Pancreas (tissue), 10 donors: ENCODE measurements at regions not wholly inside any gene's neighbourhood (a gene's known extent, or its start where the extent isn't known, plus 50 kb on each side); places are given as distances from the start of the nearest gene placed in this dataset.
"Not testable (repeated sequence)": the region's sequence is repeated elsewhere in the genome, so short reads cannot be mapped to it uniquely, and the experiment has no call there.

Experiments used
- ATAC-seq, 4 donors: fragments of 200-7000 bp; cut with Tn5 transposase; one replicate each; pipeline versions ENCODE4 v1.8.0 to v1.9.1; 2020; ENCODE audit warnings: mild to moderate bottlenecking in 4 of 4, moderate library complexity in 4 of 4
- DNase-seq, 6 donors: peaks; one replicate each; pipeline ENCODE4 v3.0.0-alpha.2; 2020
- FAIRE-seq: peaks from 2 replicates; lab custom pipeline; 2012; peaks lifted over from hg19 to GRCh38; lab: Jason Lieb, UNC
- H3K27ac ChIP-seq, 4 donors: fragments of 200-600 bp; sonication (generic); 1 replicate in 3 of 4; 2 replicates in 1 of 4; pipeline versions ENCODE4 v1.5.0 to v1.8.0; 2020
- H3K27me3 ChIP-seq, 4 donors: fragments of 200-600 bp; one replicate each; pipeline ENCODE4 v1.8.0; 2021
- H3K36me3 ChIP-seq, 3 donors: fragments of 200-600 bp; sonication (generic) in 1 of 3; one replicate each; pipeline versions ENCODE4 v1.5.0 to v1.8.0; 2020 to 2021
- H3K4me1 ChIP-seq, 3 donors: fragments of 200-600 bp; one replicate each; pipeline ENCODE4 v1.8.0; 2021
- H3K4me3 ChIP-seq, 4 donors: fragments of 200-600 bp; sonication (generic) in 2 of 4; one replicate each; pipeline versions ENCODE4 v1.5.0 to v1.8.0; 2020 to 2021
- H3K9me3 ChIP-seq, 4 donors: fragments of 200-600 bp; one replicate each; pipeline ENCODE4 v1.8.0; 2021
- WGBS, 2 donors: extraction: QIAGEN DNeasy Blood & Tissue Kit; methylation state at CpG; one replicate each; pipeline ENCODE4 v1.1.7; 2013; 5-methylcytosine and 5-hydroxymethylcytosine counted together
- intact Hi-C, 3 donors: fragments of 100-400 bp; cut with DNase I; formaldehyde crosslinking; loops; one replicate each; pipeline versions ENCODE4 v1.11.1 to v1.14.2; 2022
- TF ChIP-seq, protein P1 (sequence below), 4 donors: fragments of 200-600 bp; sonication (generic) in 3 of 4; IDR thresholded peaks; one replicate each; pipeline versions ENCODE4 v1.5.0 to v1.8.0; 2021; ENCODE audit warnings: antibody characterized with exemption in 4 of 4
- donor health status: healthy with polysubstance abuse.
- donor health status: DM: no; HTN: no; CAD: no; lungs with moderate emphysema.
- donor health status: DM: no; HTN: no; CAD: no.
- donor health status: control.
- donor health status: control.
- donor health status: Bipolar disorder and iron deficiency.
- donor health status: DM: yes; HTN: yes; CAD: no.
- donor health status: DM: no; HTN: no; CAD: no.
- donor health status: DM: no; HTN: no; CAD: no.
- donor health status: DM: yes; HTN: yes; CAD: no.

- intact Hi-C loops = no loop called here
- DNase-seq (no peak), ATAC-seq (no peak), FAIRE-seq (no peak)
- 52 to 69% methylated on average over 2 of the region's 2 CpGs for WGBS, 2 donors
- no peak overlapping the region for H3K4me3 ChIP-seq
- H3K36me3 ChIP-seq = no peaks in the 10 kb centered on the region
- no peak overlapping the region for H3K27ac ChIP-seq
- TF ChIP-seq, protein P1, sequence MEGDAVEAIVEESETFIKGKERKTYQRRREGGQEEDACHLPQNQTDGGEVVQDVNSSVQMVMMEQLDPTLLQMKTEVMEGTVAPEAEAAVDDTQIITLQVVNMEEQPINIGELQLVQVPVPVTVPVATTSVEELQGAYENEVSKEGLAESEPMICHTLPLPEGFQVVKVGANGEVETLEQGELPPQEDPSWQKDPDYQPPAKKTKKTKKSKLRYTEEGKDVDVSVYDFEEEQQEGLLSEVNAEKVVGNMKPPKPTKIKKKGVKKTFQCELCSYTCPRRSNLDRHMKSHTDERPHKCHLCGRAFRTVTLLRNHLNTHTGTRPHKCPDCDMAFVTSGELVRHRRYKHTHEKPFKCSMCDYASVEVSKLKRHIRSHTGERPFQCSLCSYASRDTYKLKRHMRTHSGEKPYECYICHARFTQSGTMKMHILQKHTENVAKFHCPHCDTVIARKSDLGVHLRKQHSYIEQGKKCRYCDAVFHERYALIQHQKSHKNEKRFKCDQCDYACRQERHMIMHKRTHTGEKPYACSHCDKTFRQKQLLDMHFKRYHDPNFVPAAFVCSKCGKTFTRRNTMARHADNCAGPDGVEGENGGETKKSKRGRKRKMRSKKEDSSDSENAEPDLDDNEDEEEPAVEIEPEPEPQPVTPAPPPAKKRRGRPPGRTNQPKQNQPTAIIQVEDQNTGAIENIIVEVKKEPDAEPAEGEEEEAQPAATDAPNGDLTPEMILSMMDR (IDR thresholded peaks at IDR 0.05) = no peak
- H3K9me3 ChIP-seq = no peaks in the 10 kb centered on the region
- no peaks in the 10 kb centered on the region for H3K4me1 ChIP-seq
- H3K27me3 ChIP-seq = no peaks in the 10 kb centered on the region
These were observed 1180.7 kb upstream of the B3GALT2 start for GRCh38 chr1:194367121-194367520.

- Histone ChIP-seq H3K9me3 (no peaks in the 10 kb centered on the region), H3K27ac (no peak overlapping the region), H3K4me3 (no peak overlapping the region), H3K4me1 (no peaks in the 10 kb centered on the region), H3K27me3 (no peaks in the 10 kb centered on the region), H3K36me3 (no peaks in the 10 kb centered on the region)
- no peak for ATAC-seq
- no peak for DNase-seq
- TF ChIP-seq, protein P1 (IDR thresholded peaks at IDR 0.05) = no peak
- intact Hi-C loops = no loop called here
- 69 to 77% methylated on average over 1 of the region's 1 CpG for WGBS, 2 donors
- no peak for FAIRE-seq
These were observed 1180.3 kb upstream of the B3GALT2 start for GRCh38 chr1:194366705-194367104.

GRCh38 chr1:194362327-194362726 lies 1175.9 kb upstream of the B3GALT2 start:
- TF ChIP-seq, protein P1 (IDR thresholded peaks at IDR 0.05) = no peak
- no peaks in the 10 kb centered on the region for H3K4me1 ChIP-seq
- no peak for FAIRE-seq
- H3K27ac ChIP-seq = no peak overlapping the region
- H3K36me3 ChIP-seq = no peaks in the 10 kb centered on the region
- no peaks in the 10 kb centered on the region for H3K27me3 ChIP-seq
- no peaks in the 10 kb centered on the region for H3K9me3 ChIP-seq
- WGBS, 2 donors = 26 to 37% methylated on average over 4 of the region's 4 CpGs
- no peak for ATAC-seq
- intact Hi-C loops = no loop called here
- no peak for DNase-seq
- no peak overlapping the region for H3K4me3 ChIP-seq

DNA sequence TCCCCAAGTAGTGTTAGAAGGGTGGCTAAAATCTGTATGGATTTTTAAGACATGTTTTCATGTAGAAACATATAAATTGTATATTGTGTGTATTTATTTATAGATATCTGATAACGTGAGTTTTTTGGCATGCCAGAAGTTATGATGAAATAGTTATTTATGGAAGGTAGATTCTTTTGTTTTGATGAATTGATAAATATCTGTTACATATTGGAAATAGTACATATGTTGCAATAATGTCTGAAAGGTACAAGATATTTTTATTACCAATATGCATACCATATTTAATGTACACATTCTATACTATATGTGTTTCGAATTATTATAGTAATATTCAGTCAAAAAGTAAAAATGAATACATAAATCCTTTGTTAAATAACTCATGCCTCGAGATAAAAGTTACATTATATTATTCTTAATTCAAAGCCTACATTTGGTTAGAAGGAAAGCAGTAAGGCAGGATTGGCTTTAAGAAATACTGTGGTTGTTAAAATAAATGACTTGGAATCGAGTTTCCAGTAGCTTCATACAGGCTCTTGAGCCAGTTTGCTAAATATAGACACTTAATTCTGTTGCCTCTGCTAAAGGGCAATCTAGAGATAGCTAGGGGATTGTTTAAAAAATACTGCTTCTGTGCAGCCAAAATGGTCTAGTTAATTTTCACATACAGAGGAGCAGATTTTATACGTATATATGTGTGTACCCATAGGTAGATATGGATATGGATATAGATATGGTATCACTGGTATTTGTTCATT lies 1175.1 kb upstream of the B3GALT2 start:
- H3K4me3 ChIP-seq = no peak overlapping the region
- 23 to 31% methylated on average over 5 of the region's 5 CpGs for WGBS, 2 donors
- intact Hi-C loops = no loop called here
- FAIRE-seq = no peak
- no peak for ATAC-seq
- H3K27me3 ChIP-seq = no peaks in the 10 kb centered on the region
- no peak overlapping the region for H3K27ac ChIP-seq
- no peak for DNase-seq
- no peaks in the 10 kb centered on the region for H3K9me3 ChIP-seq
- TF ChIP-seq, protein P1 (IDR thresholded peaks at IDR 0.05) = no peak
- no peaks in the 10 kb centered on the region for H3K4me1 ChIP-seq
- no peaks in the 10 kb centered on the region for H3K36me3 ChIP-seq

DNA sequence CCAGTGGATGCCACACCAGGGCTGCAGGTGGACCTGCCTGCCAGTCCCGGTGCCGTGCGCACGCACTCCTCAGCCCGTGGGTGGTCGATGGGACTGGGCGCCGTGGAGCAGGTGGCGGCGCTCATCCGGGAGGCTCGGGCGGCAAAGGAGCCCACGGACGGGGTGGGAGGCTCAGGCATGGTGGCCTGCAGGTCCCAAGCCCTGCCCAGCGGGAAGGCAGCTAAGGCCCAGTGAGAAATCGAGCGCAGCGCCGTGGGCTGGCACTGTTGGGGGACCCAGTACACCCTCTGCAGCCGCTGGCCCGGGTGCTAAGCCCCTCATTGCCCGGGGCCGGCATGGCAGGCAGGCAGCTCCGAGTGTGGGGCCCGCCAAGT lies 1171.8 kb upstream of the B3GALT2 start:
- Histone ChIP-seq H3K27ac (no peak overlapping the region), H3K4me3 (no peak overlapping the region), H3K36me3 (no peaks in the 10 kb centered on the region), H3K27me3 (no peaks in the 10 kb centered on the region), H3K9me3 (no peaks in the 10 kb centered on the region), H3K4me1 (no peaks in the 10 kb centered on the region)
- ATAC-seq (no peak), DNase-seq (peak in 1 of 6 donors; percentile 61), FAIRE-seq (no peak)
- WGBS, 2 donors = 89 to 97% methylated on average over 24 to 26 of the region's 26 CpGs
- TF ChIP-seq, protein P1 (IDR thresholded peaks at IDR 0.05) = no peak
- intact Hi-C loops = no loop called here

- 78 to 89% methylated on average over 25 of the region's 25 CpGs for WGBS, 2 donors
- H3K36me3 ChIP-seq, FAIRE-seq, H3K27ac ChIP-seq, intact Hi-C loops, ATAC-seq, DNase-seq, H3K4me1 ChIP-seq, H3K9me3 ChIP-seq, H3K4me3 ChIP-seq, H3K27me3 ChIP-seq: not testable (repeated sequence)
These were observed 1171.3 kb upstream of the B3GALT2 start for GRCh38 chr1:194357573-194358207.
